Activated T-helper 2 cell treated with anti-CD3 and anti-CD28 coated beads, Interferon-gamma antibody, Interleukin-2, Interleukin-4, amounts not matched to agents 10 μg/mL and 5 μg/mL and 100 μg/mL, durations not matched to agents 14 hours and 24 hours and 36 hours (primary cell): ENCODE measurements at regions not wholly inside any gene's neighbourhood (a gene's known extent, or its start where the extent isn't known, plus 50 kb on each side); places are given as distances from the start of the nearest gene placed in this dataset.

Experiments
- DNase-seq: peaks from one replicate; pipeline ENCODE4 v3.0.0; 2021; ENCODE audit warnings: low spot score
- H3K27ac Mint-ChIP-seq: one replicate; pipeline ENCODE4 v1.8.0; 2021; ENCODE audit warnings: mixed read lengths
- H3K27me3 Mint-ChIP-seq: one replicate; pipeline ENCODE4 v1.8.0; 2021; ENCODE audit warnings: low read depth, mixed read lengths
- H3K36me3 Mint-ChIP-seq: one replicate; pipeline ENCODE4 v1.8.0; 2021; ENCODE audit warnings: low read depth, mixed read lengths
- H3K4me1 Mint-ChIP-seq: one replicate; pipeline ENCODE4 v1.8.0; 2021; ENCODE audit warnings: low read depth, mixed read lengths
- H3K4me3 Mint-ChIP-seq: one replicate; pipeline ENCODE4 v1.8.0; 2021; ENCODE audit warnings: low read depth, mild to moderate bottlenecking, moderate library complexity, mixed read lengths
- H3K9me3 Mint-ChIP-seq: one replicate; pipeline ENCODE4 v1.8.0; 2021; ENCODE audit warnings: mixed read lengths
- intact Hi-C: fragments of 100-400 bp; cut with micrococcal nuclease; formaldehyde crosslinking; loops from one replicate; pipeline ENCODE4 v1.15.1; 2023

DNA sequence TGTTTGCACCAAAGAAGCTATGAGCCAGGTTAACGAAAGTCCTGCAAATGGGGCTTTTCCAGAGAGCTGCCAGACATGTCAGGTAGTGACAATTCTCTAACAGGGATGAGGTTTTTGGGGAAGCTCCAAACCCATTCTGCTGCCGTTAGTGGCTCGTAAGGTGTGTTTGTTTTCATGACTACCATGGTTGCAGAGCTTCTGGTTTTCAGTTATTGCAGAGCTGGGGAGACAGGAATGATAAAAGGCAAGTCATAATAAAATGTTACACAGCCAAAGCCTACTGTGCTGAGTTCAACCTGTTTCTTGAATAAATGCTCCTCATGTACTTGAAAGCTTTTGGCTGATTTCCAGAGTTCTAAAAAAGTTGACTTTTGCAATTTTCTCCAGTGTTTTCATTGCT, 209.2 kb upstream of the STK17B start:
- intact Hi-C loops: no loop called here
- Mint-ChIP-seq H3K27me3 (peaks cover 4% of the 10 kb centered on the region), H3K4me3 (no peak overlapping the region), H3K27ac (no peak overlapping the region), H3K4me1 (peaks cover 3% of the 10 kb centered on the region), H3K36me3 (no peaks in the 10 kb centered on the region), H3K9me3 (peaks cover 4% of the 10 kb centered on the region)
- no peak for DNase-seq

DNA sequence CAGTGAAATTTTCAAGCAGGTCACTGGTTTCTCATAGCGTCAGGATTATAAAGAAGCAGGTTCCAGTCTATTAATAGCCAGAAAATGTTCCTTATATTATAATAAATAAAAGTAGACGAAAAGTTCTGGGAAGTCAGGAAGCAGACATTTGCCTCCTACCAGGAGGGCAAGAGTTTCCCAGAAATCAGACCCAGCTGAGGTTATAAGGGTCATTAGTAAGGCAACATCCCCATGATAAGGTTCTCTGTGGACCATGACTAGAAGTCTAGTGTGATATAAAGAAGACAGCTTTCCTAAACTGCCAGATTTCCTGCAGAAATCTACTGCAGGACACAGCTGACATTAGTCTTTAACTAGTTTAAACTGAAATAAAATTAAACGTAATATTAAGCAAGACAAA, 210.1 kb upstream of the STK17B start:
- intact Hi-C loops: no loop called here
- Mint-ChIP-seq H3K9me3 (peaks cover 4% of the 10 kb centered on the region), H3K36me3 (no peaks in the 10 kb centered on the region), H3K27ac (no peak overlapping the region), H3K4me3 (no peak overlapping the region), H3K4me1 (peaks cover 3% of the 10 kb centered on the region), H3K27me3 (peaks cover 4% of the 10 kb centered on the region)
- no peak for DNase-seq

GRCh38 chr2:196383799-196384198, 212.4 kb upstream of the STK17B start:
- H3K4me1 Mint-ChIP-seq: no peaks in the 10 kb centered on the region
- no peaks in the 10 kb centered on the region for H3K9me3 Mint-ChIP-seq
- intact Hi-C loops: no loop called here
- no peak for DNase-seq
- H3K4me3 Mint-ChIP-seq: no peak overlapping the region
- no peak overlapping the region for H3K27ac Mint-ChIP-seq
- H3K36me3 Mint-ChIP-seq: no peaks in the 10 kb centered on the region
- H3K27me3 Mint-ChIP-seq: peaks cover 4% of the 10 kb centered on the region

GRCh38 chr2:196384729-196385128, 213.4 kb upstream of the STK17B start:
- H3K27ac Mint-ChIP-seq: no peak overlapping the region
- intact Hi-C loops: no loop called here
- no peaks in the 10 kb centered on the region for H3K36me3 Mint-ChIP-seq
- no peak for DNase-seq
- H3K27me3 Mint-ChIP-seq: peaks cover 4% of the 10 kb centered on the region
- H3K4me1 Mint-ChIP-seq: no peaks in the 10 kb centered on the region
- no peaks in the 10 kb centered on the region for H3K9me3 Mint-ChIP-seq
- no peak overlapping the region for H3K4me3 Mint-ChIP-seq

DNA sequence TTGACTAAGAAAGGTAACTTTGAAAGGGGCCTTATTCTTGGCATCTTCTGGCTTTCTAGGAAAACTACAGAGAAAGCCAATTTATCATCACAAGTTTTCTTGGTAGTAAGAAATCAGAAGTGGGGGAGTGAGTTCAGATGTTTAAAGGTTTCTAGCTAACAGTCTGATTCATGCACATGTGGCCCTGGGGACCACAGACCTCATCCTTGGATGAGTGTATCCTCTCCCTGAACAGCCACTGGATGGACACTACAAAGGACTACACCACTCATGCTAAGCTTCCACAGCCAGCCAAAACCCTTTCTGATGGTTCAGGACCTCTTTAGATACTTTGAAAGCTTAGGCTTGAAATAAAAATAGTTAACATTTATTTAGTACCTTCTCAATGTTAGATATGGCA, 218.3 kb upstream of the STK17B start:
- DNase-seq: no peak

GRCh38 chr2:196390243-196391148, 219.1 kb upstream of the STK17B start:
- H3K27ac Mint-ChIP-seq: no peak overlapping the region
- H3K4me1 Mint-ChIP-seq: no peaks in the 10 kb centered on the region
- no peak for DNase-seq
- intact Hi-C loops: no loop called here
- no peaks in the 10 kb centered on the region for H3K27me3 Mint-ChIP-seq
- no peaks in the 10 kb centered on the region for H3K9me3 Mint-ChIP-seq
- no peaks in the 10 kb centered on the region for H3K36me3 Mint-ChIP-seq
- H3K4me3 Mint-ChIP-seq: no peak overlapping the region

More for the DNA sequence above, 218.3 kb upstream of the STK17B start:
- intact Hi-C loops: no loop called here
- H3K27ac Mint-ChIP-seq: no peak overlapping the region
- H3K36me3 Mint-ChIP-seq: no peaks in the 10 kb centered on the region
- no peaks in the 10 kb centered on the region for H3K9me3 Mint-ChIP-seq
- H3K4me3 Mint-ChIP-seq: no peak overlapping the region
- H3K27me3 Mint-ChIP-seq: no peaks in the 10 kb centered on the region
- H3K4me1 Mint-ChIP-seq: no peaks in the 10 kb centered on the region

DNA sequence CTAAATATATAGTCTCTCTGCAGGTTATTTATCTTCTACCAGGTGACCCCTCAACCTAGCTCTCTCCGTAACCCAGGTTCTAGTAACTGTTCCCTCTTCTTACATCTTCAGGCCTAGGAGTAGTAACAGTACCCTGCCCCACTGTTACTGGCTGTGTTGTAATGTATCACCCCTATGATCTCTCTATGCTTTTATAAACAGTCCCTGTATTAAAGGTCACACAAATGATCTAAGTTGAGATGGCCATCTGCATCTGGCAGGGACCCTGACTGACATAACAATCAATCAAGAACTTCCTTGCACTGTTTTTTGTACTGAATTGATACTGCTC, 219.7 kb upstream of the STK17B start:
- no peaks in the 10 kb centered on the region for H3K4me1 Mint-ChIP-seq
- H3K36me3 Mint-ChIP-seq: no peaks in the 10 kb centered on the region
- no peak overlapping the region for H3K27ac Mint-ChIP-seq
- H3K27me3 Mint-ChIP-seq: no peaks in the 10 kb centered on the region
- intact Hi-C loops: no loop called here
- DNase-seq: no peak
- H3K9me3 Mint-ChIP-seq: no peaks in the 10 kb centered on the region
- no peak overlapping the region for H3K4me3 Mint-ChIP-seq

DNA sequence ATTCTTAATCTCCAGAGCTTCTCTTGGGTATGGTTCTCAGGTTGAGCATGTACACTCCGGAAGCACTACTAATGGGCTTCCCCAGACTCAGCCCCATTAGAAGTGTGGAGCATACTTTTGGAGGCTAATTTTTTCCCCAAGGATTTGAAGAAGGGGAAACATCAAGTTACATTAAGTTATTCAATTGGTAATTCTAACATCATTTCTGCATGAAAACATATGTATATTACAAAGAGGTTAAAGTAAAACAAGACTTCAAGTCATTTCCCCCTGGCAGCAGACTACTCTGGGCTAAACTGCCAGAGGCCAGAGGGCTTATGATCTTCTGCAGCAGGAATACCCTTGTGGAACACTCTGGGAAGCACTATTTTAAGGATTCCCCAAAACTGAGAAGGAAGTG, 227.7 kb upstream of the STK17B start:
- no peak for DNase-seq
- H3K9me3 Mint-ChIP-seq: no peaks in the 10 kb centered on the region
- no peaks in the 10 kb centered on the region for H3K4me1 Mint-ChIP-seq
- no peaks in the 10 kb centered on the region for H3K27me3 Mint-ChIP-seq
- intact Hi-C loops: no loop called here
- H3K4me3 Mint-ChIP-seq: no peak overlapping the region
- no peaks in the 10 kb centered on the region for H3K36me3 Mint-ChIP-seq
- H3K27ac Mint-ChIP-seq: no peak overlapping the region

DNA sequence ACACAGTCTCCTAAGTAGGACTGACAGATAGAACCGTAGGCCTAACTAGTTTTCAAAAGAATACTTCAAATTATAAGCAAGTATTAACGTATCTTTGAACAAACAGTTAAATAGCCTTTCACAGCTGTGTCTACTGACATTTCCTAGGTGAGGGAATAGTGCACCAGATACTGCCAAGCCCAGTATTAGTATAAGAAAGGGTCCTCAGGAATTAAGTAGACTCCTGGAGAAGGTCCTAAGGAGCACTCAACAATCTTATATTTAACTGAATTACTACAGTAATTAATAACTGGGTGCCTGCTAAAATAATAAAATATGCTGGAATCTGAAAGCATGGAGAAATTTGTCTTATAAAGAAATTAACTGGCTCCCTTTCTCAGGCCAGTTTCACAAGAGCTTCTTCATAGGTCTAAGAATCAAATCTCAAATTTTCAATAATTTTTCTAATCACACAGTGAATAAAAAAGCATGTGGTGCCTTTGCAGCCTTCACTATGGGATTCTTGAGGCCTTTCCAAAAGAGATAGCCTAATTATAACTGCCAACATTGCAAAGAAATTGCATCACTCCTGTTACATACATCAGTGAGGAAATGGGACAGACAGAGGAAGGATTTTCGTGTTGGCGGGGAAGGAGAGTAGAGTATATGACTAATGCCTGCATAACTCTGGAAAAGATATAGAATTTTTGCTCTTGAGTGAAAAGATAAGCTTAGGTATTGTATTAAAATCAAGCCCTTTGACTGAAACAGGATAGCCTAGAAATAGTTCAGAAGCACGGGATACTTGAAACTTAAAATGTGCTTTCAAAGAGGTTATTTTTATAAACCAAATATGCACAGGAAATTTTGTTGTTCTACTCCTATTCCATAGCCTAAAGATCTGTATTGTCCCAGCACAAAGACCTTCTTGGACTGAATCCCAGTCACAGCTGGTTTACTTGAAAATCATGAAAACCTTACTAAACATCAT, 228.6 kb upstream of the STK17B start:
- H3K27me3 Mint-ChIP-seq: no peaks in the 10 kb centered on the region
- no peak overlapping the region for H3K27ac Mint-ChIP-seq
- no peak overlapping the region for H3K4me3 Mint-ChIP-seq
- intact Hi-C loops: no loop called here
- H3K9me3 Mint-ChIP-seq: no peaks in the 10 kb centered on the region
- H3K4me1 Mint-ChIP-seq: no peaks in the 10 kb centered on the region
- DNase-seq: no peak
- H3K36me3 Mint-ChIP-seq: no peaks in the 10 kb centered on the region

- no peaks in the 10 kb centered on the region for H3K9me3 Mint-ChIP-seq
- no peak for DNase-seq
- no peak overlapping the region for H3K4me3 Mint-ChIP-seq
- H3K27ac Mint-ChIP-seq: no peak overlapping the region
- no peaks in the 10 kb centered on the region for H3K36me3 Mint-ChIP-seq
- no peaks in the 10 kb centered on the region for H3K4me1 Mint-ChIP-seq
- intact Hi-C loops: no loop called here
- H3K27me3 Mint-ChIP-seq: peaks cover 4% of the 10 kb centered on the region
These were observed 232.1 kb upstream of the STK17B start for GRCh38 chr2:196403471-196403870.

DNA sequence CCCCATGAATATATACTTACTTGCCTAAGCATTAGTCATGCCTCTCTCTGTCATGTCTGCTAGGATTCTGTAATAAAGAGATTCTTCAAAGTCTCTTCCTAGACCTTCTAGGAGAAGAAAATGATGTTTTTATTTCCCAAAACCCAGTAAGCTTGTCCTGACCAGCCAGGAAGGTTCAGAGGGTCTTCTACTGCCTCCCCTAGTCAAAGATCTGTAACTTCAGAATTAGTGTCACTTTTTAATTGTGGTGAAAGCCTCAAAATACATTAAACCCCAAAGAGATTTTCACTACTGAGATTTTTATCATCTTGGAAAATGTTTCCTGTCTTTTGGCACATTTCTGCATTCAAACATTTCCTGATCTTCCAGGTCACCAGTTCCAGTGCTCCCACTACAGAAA, 232.9 kb upstream of the STK17B start:
- Mint-ChIP-seq H3K27me3 (peaks cover 4% of the 10 kb centered on the region), H3K27ac (no peak overlapping the region), H3K4me3 (no peak overlapping the region), H3K36me3 (no peaks in the 10 kb centered on the region), H3K4me1 (no peaks in the 10 kb centered on the region), H3K9me3 (no peaks in the 10 kb centered on the region)
- no peak for DNase-seq
- intact Hi-C loops: no loop called here

GRCh38 chr2:196407675-196408264, 231.7 kb upstream of the CCDC150 start:
- Mint-ChIP-seq H3K27ac (no peak overlapping the region), H3K4me3 (no peak overlapping the region), H3K27me3 (peaks cover 5% of the 10 kb centered on the region), H3K4me1 (no peaks in the 10 kb centered on the region), H3K9me3 (no peaks in the 10 kb centered on the region), H3K36me3 (no peaks in the 10 kb centered on the region)
- intact Hi-C loops: no loop called here
- no peak for DNase-seq

GRCh38 chr2:196409376-196409775, 230.1 kb upstream of the CCDC150 start:
- DNase-seq: no peak
- no peaks in the 10 kb centered on the region for H3K4me1 Mint-ChIP-seq
- no peaks in the 10 kb centered on the region for H3K36me3 Mint-ChIP-seq
- H3K27ac Mint-ChIP-seq: no peak overlapping the region
- intact Hi-C loops: no loop called here
- no peaks in the 10 kb centered on the region for H3K9me3 Mint-ChIP-seq
- H3K4me3 Mint-ChIP-seq: no peak overlapping the region
- peaks cover 5% of the 10 kb centered on the region for H3K27me3 Mint-ChIP-seq
